ENCODE measurements at regions not wholly inside any gene's neighbourhood (a gene's known extent, or its start where the extent isn't known, plus 50 kb on each side); places are given as distances from the start of the nearest gene placed in this dataset.

DNA sequence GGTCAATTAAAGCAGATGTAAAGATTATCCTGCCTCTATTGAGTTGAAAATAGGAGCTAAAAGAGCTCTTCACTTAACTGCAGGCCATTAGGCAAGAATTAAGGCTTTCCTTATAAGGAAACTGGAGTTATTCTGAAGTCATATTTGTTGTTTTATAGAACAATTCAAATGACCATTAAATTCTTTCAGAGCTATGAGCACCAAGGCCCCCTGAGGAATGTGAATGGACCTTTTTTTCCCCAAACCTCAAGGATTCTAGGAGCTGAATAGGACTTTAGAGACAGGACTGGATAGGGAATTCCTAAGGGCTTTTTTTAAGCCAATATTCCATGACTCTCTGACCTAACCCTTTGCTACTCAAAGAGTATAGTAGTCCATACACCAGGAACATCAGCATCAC, 565.7 kb upstream of the BTBD3 start (continued):
- TF ChIP-seq ZNF737 (CRISPR knock-in tag; IDR thresholded peaks at IDR 0.05; ENCODE audit: borderline replicate concordance) (no peak), ZZZ3 (CRISPR knock-in tag; IDR thresholded peaks at IDR 0.05; ENCODE audit: borderline replicate concordance) (no peak), HNF4A (CRISPR knock-in tag; IDR thresholded peaks at IDR 0.05) (no peak), HNF4G (IDR thresholded peaks at IDR 0.05; ENCODE audit: borderline replicate concordance, low read depth, low read length) (no peak), HNF4G (CRISPR knock-in tag; IDR thresholded peaks at IDR 0.05; ENCODE audit: borderline replicate concordance, low read depth) (no peak), ARNT (IDR thresholded peaks at IDR 0.05) (no peak), ELF1 (CRISPR knock-in tag; IDR thresholded peaks at IDR 0.05) (no peak)

DNA sequence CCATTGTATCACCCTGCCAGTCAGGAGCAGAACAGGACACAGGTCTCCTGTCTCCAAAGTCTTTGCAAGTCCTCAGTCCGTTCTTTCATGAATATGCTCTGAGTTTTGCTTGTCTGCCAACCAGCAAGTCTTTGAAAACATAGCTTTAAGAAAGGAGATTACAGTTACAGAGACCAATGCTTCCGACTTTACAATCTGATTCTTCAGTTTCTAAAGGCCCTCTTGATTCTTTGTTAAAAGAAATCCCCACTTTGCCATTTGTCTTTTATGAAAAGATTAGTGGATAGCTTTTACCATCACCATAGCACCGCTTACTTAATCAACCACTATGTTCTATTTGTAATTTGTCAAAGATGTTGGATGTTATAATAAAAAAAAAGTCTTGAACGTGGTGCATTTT, 562.8 kb upstream of the BTBD3 start:
- in situ Hi-C loops (cut with HindIII; ENCODE audit: extremely low pct_ligation_motif_present, low pct_unique_long_range_greater_than_20kb), result no loop called here
- H3K36me3 ChIP-seq (replicated peaks in 1 of 2; ENCODE audit: control insufficient read depth in 1 of 2, insufficient read depth in 2 of 2, low read length in 2 of 2), result no peaks in the 10 kb centered on the region
- DNase-seq (ENCODE audit: low spot score), result no peak
- no TSS peak for BruUV-seq (replicated peaks)
- no peak overlapping the region for H3K4me3 ChIP-seq (replicated peaks in 1 of 3; ENCODE audit: insufficient read depth in 1 of 3, low read depth in 2 of 3, low read length in 3 of 3)
- H3K9me3 ChIP-seq (ENCODE audit: low read length), result no peaks in the 10 kb centered on the region
- no peak for TF ChIP-seq ZFP62 (CRISPR knock-in tag; IDR thresholded peaks at IDR 0.05)
- no peak for TF ChIP-seq ZIK1 (CRISPR knock-in tag; IDR thresholded peaks at IDR 0.05; ENCODE audit: borderline replicate concordance, low read depth)
- TF ChIP-seq, protein P1, sequence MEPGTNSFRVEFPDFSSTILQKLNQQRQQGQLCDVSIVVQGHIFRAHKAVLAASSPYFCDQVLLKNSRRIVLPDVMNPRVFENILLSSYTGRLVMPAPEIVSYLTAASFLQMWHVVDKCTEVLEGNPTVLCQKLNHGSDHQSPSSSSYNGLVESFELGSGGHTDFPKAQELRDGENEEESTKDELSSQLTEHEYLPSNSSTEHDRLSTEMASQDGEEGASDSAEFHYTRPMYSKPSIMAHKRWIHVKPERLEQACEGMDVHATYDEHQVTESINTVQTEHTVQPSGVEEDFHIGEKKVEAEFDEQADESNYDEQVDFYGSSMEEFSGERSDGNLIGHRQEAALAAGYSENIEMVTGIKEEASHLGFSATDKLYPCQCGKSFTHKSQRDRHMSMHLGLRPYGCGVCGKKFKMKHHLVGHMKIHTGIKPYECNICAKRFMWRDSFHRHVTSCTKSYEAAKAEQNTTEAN (CRISPR knock-in tag; conservative IDR thresholded peaks at IDR 0.05), result no peak
- H3K79me2 ChIP-seq (ENCODE audit: insufficient read depth, low read length), result no peaks in the 10 kb centered on the region
- no peaks in the 10 kb centered on the region for H3K27me3 ChIP-seq (ENCODE audit: control insufficient read depth in 1 of 2, insufficient read depth in 2 of 2, low read length in 2 of 2)
- ChIA-PET POLR2A (no interaction called here), CTCF (ENCODE audit: low intra/inter-chr PET ratio, low total read pairs) (no interaction called here)
- H3K4me2 ChIP-seq (ENCODE audit: low read depth, low read length), result no peak overlapping the region
- 9% methylated on average over 4 of the region's 4 CpGs for WGBS (ENCODE audit: low lambda C conversion rate)
- FAIRE-seq, result no peak
- intact Hi-C loops (cut with micrococcal nuclease; ENCODE audit: unreplicated experiment), result no loop called here
- no peaks in the 10 kb centered on the region for H4K20me1 ChIP-seq (ENCODE audit: insufficient read depth, low read length)
- H3K4me1 ChIP-seq (ENCODE audit: insufficient read depth, low read length), result no peaks in the 10 kb centered on the region
- no peak overlapping the region for H3K27ac ChIP-seq (ENCODE audit: extremely low read length, insufficient read depth, low read length)
- no peak for ATAC-seq
- H2AFZ ChIP-seq (ENCODE audit: low read length), result no peak overlapping the region
- H3K9ac ChIP-seq (ENCODE audit: insufficient read depth, low read depth, low read length), result no peak overlapping the region
